SIG-M5 treated with dmso at 0.1 percent for 504 hours (cell line): ENCODE measurements at regions not wholly inside any gene's neighbourhood (a gene's known extent, or its start where the extent isn't known, plus 50 kb on each side); places are given as distances from the start of the nearest gene placed in this dataset.
A peak's percentile ranks its signal among the peaks of the same experiment; 100 is the strongest.

Experiments used
- DNase-seq: peaks from one replicate; lab custom pipeline; 2025; ENCODE audit not compliant: unreplicated experiment; lab: John Stamatoyannopoulos, UW

GRCh38 chr4:19999775-20000414, 251.8 kb upstream of the SLIT2 start:
- no peak for DNase-seq

GRCh38 chr4:19999276-19999675, 252.4 kb upstream of the SLIT2 start:
- no peak for DNase-seq

- DNase-seq, result peak; percentile 78
Observed at GRCh38 chr4:19993242-19993641, 258.5 kb upstream of the SLIT2 start.

GRCh38 chr4:19992471-19993093, 259.1 kb upstream of the SLIT2 start:
- peak; percentile 67 for DNase-seq

- DNase-seq, result no peak
Observed at GRCh38 chr4:19987746-19988145, 264.0 kb upstream of the SLIT2 start.

- DNase-seq, result no peak
Observed at GRCh38 chr4:19983072-19983471, 268.6 kb upstream of the SLIT2 start.

GRCh38 chr4:19982556-19982955, 269.1 kb upstream of the SLIT2 start:
- no peak for DNase-seq

- no peak for DNase-seq
Observed at GRCh38 chr4:19971829-19972228, 279.9 kb upstream of the SLIT2 start.

GRCh38 chr4:19969492-19969891, 282.2 kb upstream of the SLIT2 start:
- DNase-seq, result no peak

- no peak for DNase-seq
Observed at GRCh38 chr4:19961091-19961490, 290.6 kb upstream of the SLIT2 start.

GRCh38 chr4:19958848-19959247, 292.9 kb upstream of the SLIT2 start:
- DNase-seq, result no peak

- DNase-seq, result no peak
Observed at GRCh38 chr4:19947349-19947748, 304.4 kb upstream of the SLIT2 start.

- DNase-seq, result peak; percentile 49
Observed at GRCh38 chr4:19945979-19946380, 305.7 kb upstream of the SLIT2 start.

- no peak for DNase-seq
Observed at GRCh38 chr4:19945501-19945900, 306.2 kb upstream of the SLIT2 start.

GRCh38 chr4:19944806-19945205, 306.9 kb upstream of the SLIT2 start:
- DNase-seq, result no peak

GRCh38 chr4:19944251-19944650, 307.5 kb upstream of the SLIT2 start:
- no peak for DNase-seq

- no peak for DNase-seq
Observed at GRCh38 chr4:19941434-19941833, 310.3 kb upstream of the SLIT2 start.

GRCh38 chr4:19940861-19941260, 310.8 kb upstream of the SLIT2 start:
- no peak for DNase-seq

- DNase-seq, result no peak
Observed at GRCh38 chr4:19936476-19936875, 315.2 kb upstream of the SLIT2 start.

GRCh38 chr4:19930742-19931141, 321.0 kb upstream of the SLIT2 start:
- DNase-seq, result no peak

- no peak for DNase-seq
Observed at GRCh38 chr4:19927381-19927780, 324.3 kb upstream of the SLIT2 start.

- DNase-seq, result no peak
Observed at GRCh38 chr4:19925516-19925915, 326.2 kb upstream of the SLIT2 start.

GRCh38 chr4:19924761-19925160, 326.9 kb upstream of the SLIT2 start:
- no peak for DNase-seq
